ENCODE measurements at regions not wholly inside any gene's neighbourhood (a gene's known extent, or its start where the extent isn't known, plus 50 kb on each side); places are given as distances from the start of the nearest gene placed in this dataset.
"Not testable (repeated sequence)": the region's sequence is repeated elsewhere in the genome, so short reads cannot be mapped to it uniquely, and the experiment has no call there.

DNA sequence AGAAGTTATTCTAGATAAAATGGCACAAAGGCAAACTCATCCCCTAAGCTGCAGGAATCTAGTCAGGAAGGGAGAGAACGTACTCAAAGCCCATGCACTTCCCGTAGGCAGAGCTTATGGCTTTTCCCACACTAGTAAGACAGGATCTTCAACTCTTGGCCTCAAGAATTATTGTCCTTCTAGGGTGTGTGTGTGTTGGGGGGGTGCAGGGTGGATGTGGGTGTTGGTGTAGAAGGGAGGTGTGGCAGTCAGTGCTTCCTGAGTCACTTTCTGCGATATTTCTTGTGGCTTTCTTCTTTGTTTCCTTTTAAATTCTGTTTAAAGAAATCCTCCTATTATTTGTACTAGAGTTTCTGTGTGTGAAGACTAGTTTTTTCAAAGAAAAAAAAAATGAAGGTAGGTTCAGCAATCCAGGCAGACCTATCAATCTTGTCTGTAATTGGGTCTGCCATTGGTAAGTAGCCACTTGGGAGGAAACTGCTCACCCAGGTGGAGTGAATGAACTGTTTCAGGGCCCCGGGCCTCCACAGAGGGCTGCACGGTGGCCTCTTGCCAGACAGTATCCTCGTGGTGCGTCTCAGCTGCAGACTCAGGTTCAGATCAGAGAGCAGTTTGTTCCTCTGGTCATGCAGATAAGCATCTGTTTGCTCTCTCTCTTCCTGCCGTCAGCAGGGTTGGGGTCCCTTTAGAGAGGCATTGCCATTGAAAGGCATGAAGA lies 131.9 kb downstream of the NPR3 start:
- H3K27ac ChIP-seq: peak overlapping the region; percentile 40
- peak; percentile 60 for DNase-seq (ENCODE audit: low read depth, low spot score)

DNA sequence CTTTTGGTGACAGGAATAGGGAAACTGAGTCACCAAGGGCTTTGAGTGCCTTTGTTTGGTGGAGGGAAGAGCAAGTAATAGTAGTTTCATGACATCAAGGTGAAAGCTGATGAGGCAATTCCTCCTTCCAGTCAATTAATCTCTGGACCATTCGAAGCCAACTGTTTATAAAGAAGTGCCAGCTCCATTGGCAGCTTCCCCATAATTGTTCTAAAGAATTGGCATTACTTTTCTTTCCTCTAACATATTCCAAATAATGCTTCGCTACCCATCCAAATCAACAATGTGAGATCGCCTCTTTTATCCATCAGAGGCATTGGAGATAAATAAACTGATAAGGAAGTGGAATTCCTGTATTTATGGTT lies 132.4 kb downstream of the NPR3 start:
- peak overlapping the region; percentile 40 for H3K27ac ChIP-seq
- no peak for DNase-seq (ENCODE audit: low read depth, low spot score)

DNA sequence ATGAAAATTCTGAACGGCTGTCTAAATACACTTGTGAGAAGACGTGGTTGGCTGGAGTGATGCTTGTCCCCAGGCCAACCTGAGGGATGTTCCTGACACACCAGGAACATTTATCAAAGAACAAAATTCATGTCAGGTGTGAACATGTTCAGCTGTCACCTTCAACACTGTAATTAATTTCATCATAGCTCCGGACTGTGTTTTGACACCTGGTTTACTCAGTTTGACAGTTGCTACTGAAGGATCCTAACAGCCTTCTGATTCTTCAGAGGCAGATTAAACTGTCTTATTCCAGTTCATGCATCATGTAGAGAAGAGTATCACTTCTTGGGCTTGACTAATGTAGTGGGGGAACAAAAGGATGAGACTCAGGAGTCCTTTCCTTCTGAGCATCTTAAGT lies 134.1 kb downstream of the NPR3 start:
- H3K27ac ChIP-seq: no peak overlapping the region
- no peak for DNase-seq (ENCODE audit: low read depth, low spot score)

DNA sequence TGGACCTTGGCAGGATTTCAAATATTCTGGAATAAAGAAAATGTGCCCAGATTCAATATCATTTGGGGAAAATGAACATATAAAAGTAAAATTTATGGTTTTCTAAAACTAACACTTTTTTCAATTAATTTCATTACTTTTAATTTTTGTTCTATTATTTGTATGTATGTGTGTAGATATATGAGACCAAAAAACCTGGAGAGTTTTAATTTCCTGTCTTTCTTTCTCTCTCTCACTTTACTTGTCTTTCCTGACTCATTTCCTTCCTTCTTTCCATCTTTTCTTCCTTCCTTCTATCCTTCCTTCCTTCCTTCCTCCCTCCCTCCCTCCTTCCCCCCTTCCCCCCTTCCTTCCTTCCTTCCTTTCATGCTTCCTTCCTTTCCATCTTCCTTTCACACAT lies 137.0 kb downstream of the NPR3 start:
- no peak overlapping the region for H3K27ac ChIP-seq
- DNase-seq (ENCODE audit: low read depth, low spot score): no peak

DNA sequence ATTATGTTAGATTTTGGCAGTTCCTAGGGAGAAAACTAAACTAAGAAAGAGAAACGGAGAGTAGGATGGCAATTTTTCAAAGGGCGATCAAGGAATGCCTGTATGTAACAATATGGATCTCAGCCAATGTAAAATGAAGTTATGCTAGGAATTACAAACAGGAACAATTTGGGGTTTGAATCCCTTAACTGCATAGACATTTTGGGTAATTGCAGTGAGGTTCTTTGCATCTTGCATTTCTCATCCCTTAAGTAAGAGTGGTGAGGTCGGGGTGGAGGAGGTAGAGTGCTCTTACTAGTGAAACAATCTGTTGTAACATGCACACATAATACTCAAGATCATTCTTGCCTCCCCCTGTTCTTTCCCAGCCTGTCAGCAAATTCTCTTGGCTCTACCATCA lies 137.6 kb downstream of the NPR3 start:
- H3K27ac ChIP-seq: no peak overlapping the region
- DNase-seq (ENCODE audit: low read depth, low spot score): no peak

DNA sequence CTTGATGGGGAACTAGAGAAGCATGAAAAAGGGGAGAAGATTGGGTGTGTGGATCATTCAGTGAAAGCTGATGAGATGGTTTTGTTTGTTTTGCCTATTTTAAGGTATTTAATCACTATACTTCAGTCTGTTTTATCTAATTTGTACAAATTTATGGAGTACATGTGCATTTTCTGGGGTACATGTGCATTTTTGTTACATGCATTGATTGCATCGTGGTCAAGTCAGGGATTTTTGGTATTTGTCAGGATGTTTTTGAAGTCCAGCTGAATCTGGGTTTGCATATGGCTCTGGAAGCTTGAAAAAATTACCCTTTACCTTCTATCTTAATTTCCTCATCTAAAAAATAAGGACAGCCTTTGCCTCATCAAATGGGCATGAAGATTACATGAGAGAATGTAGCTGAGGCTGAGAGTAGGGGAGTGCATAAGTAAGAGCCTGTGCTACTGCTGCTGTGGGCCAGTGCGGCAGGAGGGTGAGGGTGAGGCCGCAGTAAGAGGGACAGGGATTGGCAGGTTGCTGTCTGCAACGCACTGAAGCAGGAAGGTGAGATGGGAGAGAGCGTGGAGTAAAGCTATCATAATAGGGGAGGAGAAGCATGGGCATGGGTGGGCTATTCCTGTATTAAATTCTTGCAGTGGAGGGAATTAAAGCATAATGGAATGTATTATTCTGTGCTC lies 139.8 kb downstream of the NPR3 start:
- no peak for DNase-seq (ENCODE audit: low read depth, low spot score)
- H3K27ac ChIP-seq: no peak overlapping the region

DNA sequence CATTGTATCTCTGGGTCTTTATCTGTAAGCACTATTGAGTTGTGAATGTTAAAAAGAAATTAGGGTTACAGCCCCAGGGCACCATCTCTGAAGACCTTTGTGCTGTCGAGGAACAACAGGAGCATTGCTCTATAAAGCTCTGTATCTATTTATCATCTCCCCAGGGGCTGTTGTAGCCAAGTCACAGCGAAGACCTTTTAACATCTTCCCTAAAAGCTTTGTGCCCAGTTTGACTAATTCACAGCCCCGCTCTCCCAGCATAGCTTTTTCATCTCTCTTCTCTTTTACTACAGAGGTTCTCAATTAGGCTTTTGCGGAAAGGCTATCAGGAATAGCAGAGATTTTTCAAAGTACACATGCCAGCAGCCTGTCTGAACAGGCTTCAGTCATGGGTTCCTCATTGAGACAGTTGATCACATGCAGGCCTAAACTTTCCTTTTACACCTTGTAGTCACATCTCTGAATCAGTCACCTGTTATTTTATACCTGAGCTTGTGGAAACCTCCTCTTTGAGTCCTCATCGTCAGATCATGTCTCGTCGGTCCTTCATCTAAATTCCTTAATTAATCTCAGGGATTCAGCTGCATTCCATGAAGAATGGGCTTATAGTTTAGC lies 140.5 kb downstream of the NPR3 start:
- DNase-seq (ENCODE audit: low read depth, low spot score): peak; percentile 40
- H3K27ac ChIP-seq: no peak overlapping the region

DNA sequence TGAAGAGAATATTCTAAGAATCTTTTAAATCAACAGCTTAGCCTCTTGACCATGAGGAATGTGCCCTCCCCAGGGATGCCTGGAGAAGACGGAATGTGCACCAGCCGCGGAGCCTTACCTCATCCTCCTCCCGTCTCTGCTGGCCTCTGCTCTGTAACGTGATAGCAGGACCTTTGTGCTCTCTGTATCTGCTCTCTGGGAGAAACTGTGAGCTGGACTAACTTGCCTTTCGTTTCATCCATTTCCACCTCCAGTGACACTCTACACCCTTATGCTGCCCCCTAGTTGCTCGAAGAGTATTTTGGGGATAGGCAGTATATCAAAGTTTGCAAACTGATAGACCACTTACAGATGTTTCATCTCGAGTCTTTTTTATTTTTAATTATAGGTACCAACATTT lies 141.4 kb downstream of the NPR3 start:
- DNase-seq (ENCODE audit: low read depth, low spot score): no peak
- H3K27ac ChIP-seq: no peak overlapping the region

DNA sequence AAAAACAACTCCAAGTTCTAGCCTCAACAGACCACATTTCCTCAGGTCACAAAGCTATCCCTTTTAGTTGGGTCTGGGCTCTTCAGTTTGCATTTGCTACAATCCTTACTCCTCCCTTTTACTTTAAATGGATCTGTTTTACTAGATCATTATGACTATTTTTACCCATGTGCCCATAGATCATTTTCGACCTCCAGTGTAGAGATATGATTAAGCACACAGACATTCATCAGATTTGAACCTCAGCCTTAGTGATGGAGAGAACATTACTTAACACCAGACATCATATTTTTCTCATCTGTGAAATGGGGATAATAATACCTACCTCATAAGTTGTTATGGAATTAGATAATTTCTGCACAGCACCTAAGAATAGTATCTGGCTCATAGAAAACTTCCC lies 141.9 kb downstream of the NPR3 start:
- H3K27ac ChIP-seq: no peak overlapping the region
- DNase-seq (ENCODE audit: low read depth, low spot score): no peak

DNA sequence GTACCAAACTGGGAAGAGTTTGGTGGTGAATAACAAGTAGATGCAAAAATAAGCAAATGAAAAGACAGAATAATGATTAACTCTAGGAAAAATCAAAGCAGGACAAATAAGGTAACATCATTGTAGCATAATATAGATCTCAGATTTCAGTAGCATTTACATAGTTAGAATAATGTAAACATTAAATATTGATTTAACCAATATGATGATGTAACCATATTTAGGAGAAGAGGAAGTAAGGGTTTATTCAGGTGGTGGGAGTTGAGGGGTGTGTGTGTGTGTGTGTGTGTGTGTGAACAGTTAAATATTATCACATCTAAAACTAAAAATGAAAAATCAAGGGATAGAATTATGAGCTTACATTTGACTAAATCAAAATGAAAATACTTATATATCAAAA lies 143.4 kb downstream of the NPR3 start:
- H3K27ac ChIP-seq: no peak overlapping the region
- DNase-seq (ENCODE audit: low read depth, low spot score): no peak

DNA sequence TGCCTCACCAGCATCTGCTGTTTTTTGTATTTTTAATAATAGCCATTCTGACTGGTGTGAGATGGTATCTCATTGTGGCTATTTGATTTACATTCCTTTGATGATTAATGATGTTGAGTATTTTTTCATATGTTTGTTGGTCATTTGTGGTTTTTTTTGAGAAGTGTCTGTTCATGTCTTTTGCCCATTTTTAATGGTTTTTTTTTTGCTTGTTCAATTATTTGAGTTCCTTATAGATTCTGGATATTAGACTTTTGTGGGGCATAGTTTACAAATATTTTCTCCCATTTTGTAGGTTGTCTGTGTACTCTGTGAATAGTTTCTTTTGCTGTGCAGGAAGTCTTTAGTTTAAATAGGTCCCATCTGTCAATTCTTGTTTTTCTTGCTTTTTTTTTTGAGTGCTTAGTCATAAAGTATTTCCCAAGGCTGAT lies 148.1 kb downstream of the NPR3 start:
- peak overlapping the region; percentile 13 for H3K27ac ChIP-seq
- peak; percentile 26 for DNase-seq (ENCODE audit: low read depth, low spot score)

DNA sequence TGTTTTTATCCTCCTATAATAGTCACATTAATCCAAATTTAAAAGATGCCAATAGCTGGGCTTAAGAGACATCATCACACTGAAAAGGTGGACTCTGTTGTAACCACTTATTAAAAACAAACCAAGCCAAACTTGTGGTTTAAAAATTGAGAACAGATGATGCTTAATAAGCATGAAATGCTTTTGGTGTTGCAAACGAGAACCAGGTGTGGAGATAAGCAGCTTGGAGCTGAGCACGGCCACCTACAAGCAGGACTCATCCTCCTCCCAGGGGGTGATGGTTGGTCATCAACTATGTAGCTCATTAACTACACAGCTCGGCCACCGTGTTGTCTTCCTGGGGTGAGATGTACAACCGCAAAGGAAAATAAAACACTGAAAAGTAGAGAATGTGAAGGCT lies 154.4 kb downstream of the NPR3 start:
- no peak for DNase-seq (ENCODE audit: low read depth, low spot score)
- H3K27ac ChIP-seq: no peak overlapping the region

DNA sequence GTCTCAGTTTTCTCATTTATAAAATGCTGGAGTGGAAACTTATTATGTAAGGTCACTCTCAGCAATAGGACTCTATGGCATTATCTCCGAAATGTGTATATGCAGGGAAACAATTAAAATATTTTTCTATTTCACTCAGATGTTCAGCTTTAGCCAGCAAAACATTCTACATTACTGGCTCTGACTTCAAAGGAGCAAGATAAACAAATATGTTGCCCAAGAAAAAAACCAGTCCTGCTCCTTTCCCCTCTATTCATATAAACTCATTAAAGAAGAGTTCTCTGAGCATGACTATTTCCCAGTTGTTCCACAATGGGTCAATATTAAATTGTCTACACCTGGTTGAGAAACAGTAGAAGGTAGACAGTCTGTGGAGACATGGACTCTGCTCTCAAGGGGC lies 155.0 kb downstream of the NPR3 start:
- no peak overlapping the region for H3K27ac ChIP-seq
- no peak for DNase-seq (ENCODE audit: low read depth, low spot score)

DNA sequence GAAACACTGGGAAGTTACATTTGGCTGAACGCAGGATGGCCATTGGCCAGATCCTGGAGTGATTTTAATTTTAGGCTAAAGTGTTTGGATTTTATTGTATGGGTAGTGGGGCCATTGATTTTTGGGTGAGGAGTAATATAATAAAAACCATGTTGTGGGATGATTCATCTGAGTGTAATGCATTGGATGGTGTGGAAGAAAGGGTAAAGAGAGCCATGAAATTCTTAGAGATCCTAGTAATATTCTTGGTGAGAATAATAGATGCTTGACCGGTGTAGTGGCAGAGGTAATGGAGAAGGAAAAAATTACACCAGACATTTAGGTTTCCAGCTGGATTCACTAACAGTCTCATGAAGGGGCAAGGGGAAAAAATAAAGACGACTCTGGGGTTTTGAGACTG lies 158.1 kb downstream of the NPR3 start:
- DNase-seq (ENCODE audit: low read depth, low spot score): no peak
- no peak overlapping the region for H3K27ac ChIP-seq

DNA sequence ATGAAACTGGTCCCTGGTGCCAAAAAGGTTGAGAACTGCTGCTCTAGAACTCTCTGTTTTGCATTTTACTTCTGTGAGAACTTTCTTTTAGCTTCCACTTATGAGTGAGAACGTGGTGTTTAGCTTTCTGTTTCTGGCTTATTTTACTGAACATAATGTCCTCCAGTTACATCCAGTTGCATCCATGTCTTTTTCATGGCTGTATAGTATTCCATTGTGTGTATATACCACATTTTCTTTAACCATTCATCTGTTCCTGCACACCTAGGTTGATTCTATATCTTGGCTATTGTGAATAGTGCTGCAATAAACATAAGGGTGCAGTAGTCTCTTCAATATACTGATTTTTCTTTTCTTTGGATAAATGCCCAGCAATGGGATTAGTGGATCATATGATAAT lies 165.7 kb downstream of the NPR3 start:
- no peak overlapping the region for H3K27ac ChIP-seq
- no peak for DNase-seq (ENCODE audit: low read depth, low spot score)

DNA sequence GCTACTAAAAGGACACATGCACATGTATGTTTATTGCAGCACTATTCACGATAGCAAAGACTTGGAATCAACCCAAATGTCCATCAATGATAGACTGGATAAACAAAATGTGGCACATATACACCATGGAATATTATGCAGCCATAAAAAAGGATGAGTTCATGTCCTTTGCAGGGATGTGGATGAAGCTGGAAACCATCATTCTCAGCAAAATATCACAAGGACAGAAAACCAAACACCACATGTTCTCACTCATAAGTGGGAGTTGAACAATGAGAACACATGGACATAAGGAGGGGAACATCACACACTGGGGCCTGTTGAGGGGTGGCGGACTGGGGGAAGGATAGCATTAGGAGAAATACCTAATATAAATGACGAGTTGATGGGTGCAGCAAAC lies 168.2 kb downstream of the NPR3 start:
- H3K27ac ChIP-seq; DNase-seq (ENCODE audit: low read depth, low spot score): not testable (repeated sequence)

DNA sequence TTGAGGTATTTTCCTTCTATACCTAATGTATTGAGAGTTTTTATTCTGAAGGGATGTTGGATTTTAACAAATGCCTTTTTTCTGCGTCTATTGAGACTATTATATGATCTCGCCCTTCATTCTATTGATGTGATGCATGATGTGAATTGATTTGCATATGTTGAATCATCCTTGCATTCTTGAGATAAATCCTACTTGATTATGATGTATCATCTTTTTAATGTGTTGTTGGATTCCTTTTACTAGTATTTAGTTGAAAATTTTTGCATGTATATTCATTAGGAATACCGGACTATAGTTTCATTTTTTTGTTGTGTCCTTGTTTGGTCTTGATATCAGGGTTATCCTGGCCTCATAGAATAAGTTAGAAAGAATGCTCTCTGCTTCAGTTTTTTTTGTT lies 169.7 kb downstream of the NPR3 start:
- DNase-seq (ENCODE audit: low read depth, low spot score): no peak
- H3K27ac ChIP-seq: no peak overlapping the region

DNA sequence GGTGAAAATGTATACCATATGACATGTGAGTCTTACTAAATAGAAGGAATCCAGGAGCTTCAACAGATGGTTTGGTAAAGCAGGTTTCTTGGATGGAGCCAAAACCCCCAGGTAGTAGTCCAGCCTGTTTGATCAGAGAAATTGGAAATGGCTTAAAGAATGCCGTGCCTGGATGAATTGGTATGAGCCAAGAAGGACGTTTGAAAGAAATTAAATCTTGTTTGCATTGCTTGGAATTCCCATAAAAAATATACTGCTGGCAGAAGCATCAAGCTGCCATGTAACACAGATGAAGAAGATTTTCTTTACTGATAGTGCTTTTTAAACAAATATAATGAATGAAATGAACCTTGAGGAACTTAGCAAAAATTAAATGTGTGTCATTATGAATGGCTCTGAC lies 176.3 kb downstream of the NPR3 start:
- DNase-seq (ENCODE audit: low read depth, low spot score): no peak
- H3K27ac ChIP-seq: no peak overlapping the region

DNA sequence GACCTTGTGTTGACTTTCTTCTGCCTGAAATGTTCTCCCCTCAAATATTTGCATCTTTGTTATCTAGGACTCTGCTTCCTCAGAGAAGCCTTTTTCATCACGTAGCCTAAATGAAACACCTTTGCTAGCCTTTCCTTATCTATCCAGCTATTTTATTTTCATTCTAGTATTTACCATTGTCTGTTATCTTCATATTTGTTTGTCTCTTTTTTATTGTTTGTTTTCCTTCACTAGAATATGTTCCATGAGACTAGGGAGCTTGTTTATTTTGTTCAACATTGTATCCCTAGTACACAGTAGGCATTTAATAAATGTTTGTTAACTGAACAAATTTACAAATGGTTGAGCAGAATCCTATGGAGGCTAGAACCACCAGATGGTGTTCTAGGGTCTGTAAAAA lies 178.0 kb downstream of the NPR3 start:
- DNase-seq (ENCODE audit: low read depth, low spot score): no peak
- H3K27ac ChIP-seq: no peak overlapping the region

DNA sequence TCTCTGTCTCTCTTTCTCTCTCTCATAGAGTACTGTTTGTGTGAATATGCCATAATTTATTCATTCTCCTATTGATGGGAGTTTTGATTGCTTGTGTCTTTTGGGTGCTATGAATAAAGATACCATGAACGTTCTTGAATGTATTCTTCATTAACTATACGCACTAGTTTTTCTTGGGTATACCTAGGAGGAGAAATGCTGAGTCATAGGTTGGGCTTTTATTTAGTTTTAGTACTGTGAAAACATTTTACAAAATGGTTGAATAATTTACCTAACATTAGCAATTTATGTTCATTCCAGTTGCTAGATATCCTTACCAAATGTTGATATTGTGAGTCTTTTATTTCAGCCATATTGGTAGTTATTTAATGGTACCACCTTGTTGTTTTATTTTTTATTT lies 192.5 kb downstream of the NPR3 start:
- no peak for DNase-seq (ENCODE audit: low read depth, low spot score)
- no peak overlapping the region for H3K27ac ChIP-seq

DNA sequence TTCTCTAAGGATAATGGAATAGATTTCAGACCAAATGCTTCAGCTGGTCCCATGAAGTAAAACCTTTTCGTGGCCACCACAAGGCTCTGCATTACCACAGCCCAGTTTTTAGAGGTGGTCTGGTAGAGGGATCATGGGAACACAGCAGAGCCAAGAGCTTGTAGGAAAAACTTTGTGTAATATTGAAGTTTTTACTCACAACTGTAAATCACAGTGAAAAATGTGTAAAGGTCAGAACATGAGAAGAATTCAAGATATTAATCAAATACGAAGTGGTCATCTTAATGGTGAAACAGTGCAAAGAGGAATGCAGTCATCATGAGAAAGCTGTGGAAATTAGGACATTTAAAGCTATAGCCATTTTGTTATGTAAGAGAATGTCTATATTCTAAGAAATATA lies 197.5 kb downstream of the NPR3 start:
- no peak for DNase-seq (ENCODE audit: low read depth, low spot score)
- no peak overlapping the region for H3K27ac ChIP-seq

DNA sequence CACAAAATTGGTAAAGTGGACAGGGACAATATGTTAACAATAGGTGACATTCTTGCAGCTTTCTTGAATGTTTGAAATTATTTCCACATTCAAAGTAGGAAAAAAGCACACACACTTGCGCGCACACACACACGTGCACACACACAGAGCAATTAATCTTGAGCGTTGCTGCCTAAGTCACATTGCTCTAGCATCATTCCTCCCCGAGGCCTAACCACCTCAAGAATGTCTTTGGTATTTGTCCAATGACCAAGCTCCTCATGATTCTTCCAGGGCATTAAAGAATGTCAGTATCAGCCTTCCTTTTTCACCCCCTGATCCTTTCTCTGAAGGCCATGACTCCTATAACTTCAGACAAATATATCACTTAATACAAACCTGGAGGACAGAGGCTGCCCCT lies 198.1 kb downstream of the NPR3 start:
- no peak for DNase-seq (ENCODE audit: low read depth, low spot score)
- no peak overlapping the region for H3K27ac ChIP-seq
